ENCODE measurements at regions not wholly inside any gene's neighbourhood (a gene's known extent, or its start where the extent isn't known, plus 50 kb on each side); places are given as distances from the start of the nearest gene placed in this dataset.
"Not testable (repeated sequence)": the region's sequence is repeated elsewhere in the genome, so short reads cannot be mapped to it uniquely, and the experiment has no call there.

- Histone ChIP-seq H3K4me1 (no peaks in the 10 kb centered on the region), H3K4me3 (no peak overlapping the region), H3K27me3 (ENCODE audit: low read depth) (no peaks in the 10 kb centered on the region), H3K27ac (no peak overlapping the region), H3K36me3 (no peaks in the 10 kb centered on the region), H3K9me3 (no peaks in the 10 kb centered on the region)
- no peak for ATAC-seq
- intact Hi-C loops (cut with DNase I) = no loop called here
- no peak for DNase-seq
- TF ChIP-seq CTCF (IDR thresholded peaks at IDR 0.05) = no peak
These were observed 487.7 kb upstream of the AUTS2 start for GRCh38 chr7:69110450-69111050.

GRCh38 chr7:69114374-69114773 is 483.9 kb upstream of the AUTS2 start:
- Histone ChIP-seq H3K27me3 (ENCODE audit: low read depth) (no peaks in the 10 kb centered on the region), H3K36me3 (no peaks in the 10 kb centered on the region), H3K4me1 (no peaks in the 10 kb centered on the region), H3K9me3 (no peaks in the 10 kb centered on the region), H3K27ac (no peak overlapping the region), H3K4me3 (no peak overlapping the region)
- DNase-seq = no peak
- no peak for TF ChIP-seq CTCF (IDR thresholded peaks at IDR 0.05)
- intact Hi-C loops (cut with DNase I) = no loop called here
- no peak for ATAC-seq

GRCh38 chr7:69115788-69116187 is 482.5 kb upstream of the AUTS2 start:
- intact Hi-C loops (cut with DNase I) = no loop called here
- no peak overlapping the region for H3K27ac ChIP-seq

GRCh38 chr7:69116196-69116595 is 482.1 kb upstream of the AUTS2 start:
- ATAC-seq; H3K27ac ChIP-seq; intact Hi-C loops (cut with DNase I); H3K4me3 ChIP-seq; H3K27me3 ChIP-seq (ENCODE audit: low read depth); H3K36me3 ChIP-seq; H3K4me1 ChIP-seq; H3K9me3 ChIP-seq; DNase-seq: not testable (repeated sequence)

More at GRCh38 chr7:69115788-69116187, 482.5 kb upstream of the AUTS2 start:
- Histone ChIP-seq H3K27me3 (ENCODE audit: low read depth) (no peaks in the 10 kb centered on the region), H3K9me3 (no peaks in the 10 kb centered on the region), H3K4me1 (no peaks in the 10 kb centered on the region), H3K4me3 (no peak overlapping the region), H3K36me3 (no peaks in the 10 kb centered on the region)
- TF ChIP-seq CTCF (IDR thresholded peaks at IDR 0.05) = no peak
- no peak for ATAC-seq
- DNase-seq = no peak

- intact Hi-C loops (cut with DNase I) = no loop called here
- no peak overlapping the region for H3K27ac ChIP-seq
- no peak for ATAC-seq
- H3K9me3 ChIP-seq = no peaks in the 10 kb centered on the region
- no peak for TF ChIP-seq CTCF (IDR thresholded peaks at IDR 0.05)
- no peaks in the 10 kb centered on the region for H3K27me3 ChIP-seq (ENCODE audit: low read depth)
- H3K4me3 ChIP-seq = no peak overlapping the region
- DNase-seq = no peak
- no peaks in the 10 kb centered on the region for H3K36me3 ChIP-seq
- H3K4me1 ChIP-seq = no peaks in the 10 kb centered on the region
These were observed 475.3 kb upstream of the AUTS2 start for GRCh38 chr7:69122953-69123352.

- Histone ChIP-seq H3K4me1 (no peaks in the 10 kb centered on the region), H3K27me3 (ENCODE audit: low read depth) (no peaks in the 10 kb centered on the region), H3K9me3 (no peaks in the 10 kb centered on the region), H3K36me3 (no peaks in the 10 kb centered on the region), H3K4me3 (no peak overlapping the region), H3K27ac (no peak overlapping the region)
- ATAC-seq (no peak), DNase-seq (no peak)
- intact Hi-C loops (cut with DNase I) = no loop called here
- TF ChIP-seq CTCF (IDR thresholded peaks at IDR 0.05) = no peak
These were observed 471.3 kb upstream of the AUTS2 start for GRCh38 chr7:69126896-69127479.

Data from lower lobe of right lung (tissue), 2 donors.